ENCODE measurements at regions not wholly inside any gene's neighbourhood (a gene's known extent, or its start where the extent isn't known, plus 50 kb on each side); places are given as distances from the start of the nearest gene placed in this dataset.

GRCh38 chr10:4568086-4568485 is 257.9 kb upstream of the AKR1E2 start:
- Histone ChIP-seq H3K4me3 (ENCODE audit: low read depth, low read length) (no peak overlapping the region), H3K36me3 (ENCODE audit: control insufficient read depth, insufficient read depth, low read length) (no peaks in the 10 kb centered on the region), H3K9me3 (no peaks in the 10 kb centered on the region), H3K27me3 (replicated peaks; ENCODE audit: control insufficient read depth, insufficient read depth, low read length) (no peaks in the 10 kb centered on the region), H3K4me1 (no peaks in the 10 kb centered on the region)
- Mint-ChIP-seq H3K9me3 (ENCODE audit: unreplicated experiment) (no peaks in the 10 kb centered on the region), H3K4me3 (ENCODE audit: unreplicated experiment) (no peak overlapping the region), H3K36me3 (ENCODE audit: insufficient read depth, unreplicated experiment) (no peaks in the 10 kb centered on the region), H3K27ac (ENCODE audit: unreplicated experiment) (no peak overlapping the region), H3K4me1 (ENCODE audit: low read depth, unreplicated experiment) (no peaks in the 10 kb centered on the region), H3K27me3 (ENCODE audit: insufficient read depth, unreplicated experiment) (peaks cover 16% of the 10 kb centered on the region)
- intact Hi-C loops (cut with micrococcal nuclease; ENCODE audit: unreplicated experiment), result no loop called here
- no peak for DNase-seq
- ChIA-PET POLR2A (no interaction called here), CTCF (no interaction called here)
- no TSS peak for BruUV-seq (replicated peaks)
- TF ChIP-seq CTCF (IDR thresholded peaks at IDR 0.05; ENCODE audit: insufficient read depth in 1 of 2, low read depth in 1 of 2, low read length in 1 of 2, severe bottlenecking in 1 of 2, unreplicated experiment in 1 of 2), result no peak

GRCh38 chr10:4567637-4568036 is 258.4 kb upstream of the AKR1E2 start:
- H3K4me1 Mint-ChIP-seq (ENCODE audit: low read depth, unreplicated experiment), result no peaks in the 10 kb centered on the region
- no peak for DNase-seq
- intact Hi-C loops (cut with micrococcal nuclease; ENCODE audit: unreplicated experiment), result no loop called here
- H3K9me3 ChIP-seq, result no peaks in the 10 kb centered on the region
- no peak overlapping the region for H3K4me3 ChIP-seq (ENCODE audit: low read depth, low read length)
- H3K4me1 ChIP-seq, result no peaks in the 10 kb centered on the region
- H3K36me3 ChIP-seq (ENCODE audit: control insufficient read depth, insufficient read depth, low read length), result no peaks in the 10 kb centered on the region
- no peaks in the 10 kb centered on the region; the same call in 1 of the 2 replicates for H3K27me3 ChIP-seq (replicated peaks; ENCODE audit: control insufficient read depth, insufficient read depth, low read length)
- no TSS peak for BruUV-seq (replicated peaks)
- ChIA-PET CTCF (no interaction called here), POLR2A (no interaction called here)
- H3K27ac Mint-ChIP-seq (ENCODE audit: unreplicated experiment), result no peak overlapping the region
- H3K36me3 Mint-ChIP-seq (ENCODE audit: insufficient read depth, unreplicated experiment), result no peaks in the 10 kb centered on the region
- peaks cover 16% of the 10 kb centered on the region for H3K27me3 Mint-ChIP-seq (ENCODE audit: insufficient read depth, unreplicated experiment)
- no peaks in the 10 kb centered on the region for H3K9me3 Mint-ChIP-seq (ENCODE audit: unreplicated experiment)
- no peak overlapping the region for H3K4me3 Mint-ChIP-seq (ENCODE audit: unreplicated experiment)
- TF ChIP-seq CTCF (IDR thresholded peaks at IDR 0.05; ENCODE audit: insufficient read depth in 1 of 2, low read depth in 1 of 2, low read length in 1 of 2, severe bottlenecking in 1 of 2, unreplicated experiment in 1 of 2), result no peak

GRCh38 chr10:4566011-4566410 is 260.0 kb upstream of the AKR1E2 start:
- ChIA-PET POLR2A (no interaction called here), CTCF (no interaction called here)
- H3K9me3 Mint-ChIP-seq (ENCODE audit: unreplicated experiment), result no peaks in the 10 kb centered on the region
- Histone ChIP-seq H3K4me3 (ENCODE audit: low read depth, low read length) (no peak overlapping the region), H3K27me3 (replicated peaks; ENCODE audit: control insufficient read depth, insufficient read depth, low read length) (no peaks in the 10 kb centered on the region; the same call in 1 of the 2 replicates), H3K36me3 (ENCODE audit: control insufficient read depth, insufficient read depth, low read length) (no peaks in the 10 kb centered on the region), H3K9me3 (no peaks in the 10 kb centered on the region), H3K4me1 (no peaks in the 10 kb centered on the region)
- H3K36me3 Mint-ChIP-seq (ENCODE audit: insufficient read depth, unreplicated experiment), result no peaks in the 10 kb centered on the region
- TF ChIP-seq CTCF (IDR thresholded peaks at IDR 0.05; ENCODE audit: insufficient read depth in 1 of 2, low read depth in 1 of 2, low read length in 1 of 2, severe bottlenecking in 1 of 2, unreplicated experiment in 1 of 2), result no peak
- intact Hi-C loops (cut with micrococcal nuclease; ENCODE audit: unreplicated experiment), result no loop called here
- BruUV-seq (replicated peaks), result no TSS peak
- H3K4me3 Mint-ChIP-seq (ENCODE audit: unreplicated experiment), result no peak overlapping the region
- DNase-seq, result no peak
- no peak overlapping the region for H3K27ac Mint-ChIP-seq (ENCODE audit: unreplicated experiment)
- peaks cover 22% of the 10 kb centered on the region for H3K27me3 Mint-ChIP-seq (ENCODE audit: insufficient read depth, unreplicated experiment)
- H3K4me1 Mint-ChIP-seq (ENCODE audit: low read depth, unreplicated experiment), result no peaks in the 10 kb centered on the region
